GM21619 (cell line): ENCODE measurements at regions not wholly inside any gene's neighbourhood (a gene's known extent, or its start where the extent isn't known, plus 50 kb on each side); places are given as distances from the start of the nearest gene placed in this dataset.

Experiments used
- ATAC-seq: cut with Tn5 transposase; IDR thresholded peaks from one replicate; pipeline ENCODE4 v1.9.1; 2021; ENCODE audit not compliant: unreplicated experiment

DNA sequence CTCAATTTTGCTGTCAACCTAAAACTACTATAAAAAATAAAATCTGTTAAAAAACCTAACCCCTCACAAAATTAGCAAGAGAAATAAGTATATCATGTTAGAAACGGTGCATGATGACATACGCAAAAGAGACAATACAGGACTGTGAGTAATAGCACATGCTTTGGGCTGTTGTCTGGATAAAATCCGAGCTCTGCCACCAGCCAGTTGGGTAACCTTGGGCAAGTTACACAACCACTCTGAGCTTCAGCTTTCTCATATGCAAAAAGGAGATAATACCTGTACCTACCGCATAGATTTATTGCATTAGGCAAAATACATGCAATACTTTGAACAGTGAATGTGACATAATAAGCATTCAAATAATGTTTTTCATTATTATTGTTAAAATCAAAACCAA lies 481.7 kb downstream of the TLE1 start:
- no peak for ATAC-seq

DNA sequence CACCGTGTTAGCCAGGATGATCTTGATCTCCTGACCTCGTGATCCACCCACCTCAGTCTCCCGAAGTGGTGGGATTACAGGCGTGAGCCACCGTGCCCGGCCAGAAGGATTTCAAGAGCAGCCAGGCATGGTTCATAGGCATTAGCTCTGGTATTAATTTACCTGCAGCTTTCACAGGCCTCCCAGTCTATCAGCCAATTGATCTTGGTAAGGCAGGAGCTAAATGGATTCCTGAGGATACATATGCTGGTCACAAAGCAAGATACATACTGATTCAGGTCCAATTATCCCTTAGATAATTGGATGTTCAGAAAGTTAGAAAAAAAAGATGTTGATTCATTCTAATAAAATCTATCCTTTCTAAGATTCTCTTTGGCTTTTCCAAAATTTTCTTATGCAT lies 487.1 kb downstream of the TLE1 start:
- ATAC-seq, result no peak

DNA sequence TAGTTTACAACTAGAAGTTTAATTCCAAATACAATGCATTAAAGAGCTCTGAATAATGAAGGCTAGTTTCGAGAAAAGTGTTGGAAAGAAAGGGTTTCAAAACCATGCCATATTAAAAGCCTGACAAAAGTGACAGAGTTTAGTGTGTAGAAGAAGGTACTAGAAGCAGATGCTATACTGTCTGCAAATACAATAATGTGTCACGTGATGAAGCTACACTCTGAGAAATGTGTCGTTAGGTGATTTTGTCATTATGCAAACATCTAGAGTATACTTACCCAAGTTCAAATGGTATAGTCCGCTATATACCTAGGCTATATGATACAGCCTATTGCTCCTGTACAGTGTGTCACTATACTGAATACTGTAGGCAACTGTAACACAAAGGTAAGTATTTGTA lies 494.1 kb downstream of the TLE1 start:
- no peak for ATAC-seq

DNA sequence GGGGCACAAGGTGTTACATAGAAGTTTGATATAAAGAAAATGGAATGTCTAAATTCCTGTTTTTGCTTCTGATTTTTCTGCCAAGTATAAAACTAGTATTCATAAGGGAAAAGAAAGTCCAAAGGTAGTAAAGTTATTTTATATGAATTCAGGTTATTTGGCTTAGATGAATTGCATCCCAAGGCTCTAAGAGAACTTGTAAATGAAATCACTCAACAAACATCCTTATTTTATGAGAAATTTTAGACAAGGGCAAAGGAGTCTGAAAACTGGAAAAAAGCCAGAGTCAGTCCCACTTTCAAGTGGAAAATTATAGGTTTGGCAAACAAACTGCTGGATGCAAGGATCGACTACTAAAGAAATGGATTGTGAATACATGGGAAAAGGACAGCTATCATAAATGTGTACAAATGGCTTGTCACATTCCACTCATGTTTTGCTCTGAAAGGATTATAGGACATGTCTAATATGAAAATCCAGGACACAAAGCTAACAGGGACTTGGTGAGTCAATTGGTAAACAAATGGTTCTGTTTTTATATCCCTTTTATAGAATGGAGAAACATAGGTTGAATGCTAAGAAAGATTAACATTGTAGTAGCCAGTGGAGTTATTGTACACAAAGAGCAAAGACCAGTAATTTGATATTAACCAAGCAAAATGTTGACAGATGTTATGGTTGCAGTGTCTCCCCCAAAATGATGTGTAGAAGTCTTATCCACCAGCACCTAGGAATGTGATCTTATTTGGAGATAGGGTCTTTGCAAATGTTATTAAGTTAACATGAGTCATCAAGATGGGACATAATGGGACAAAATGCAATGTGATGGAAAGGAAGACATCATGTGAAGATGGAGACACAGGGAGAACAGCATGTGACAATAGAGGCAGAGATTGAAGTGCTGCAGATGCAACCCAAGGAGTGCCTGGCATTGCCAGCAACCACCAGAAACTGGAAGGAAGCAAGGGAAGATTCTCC lies 495.7 kb downstream of the TLE1 start:
- ATAC-seq, result no peak

DNA sequence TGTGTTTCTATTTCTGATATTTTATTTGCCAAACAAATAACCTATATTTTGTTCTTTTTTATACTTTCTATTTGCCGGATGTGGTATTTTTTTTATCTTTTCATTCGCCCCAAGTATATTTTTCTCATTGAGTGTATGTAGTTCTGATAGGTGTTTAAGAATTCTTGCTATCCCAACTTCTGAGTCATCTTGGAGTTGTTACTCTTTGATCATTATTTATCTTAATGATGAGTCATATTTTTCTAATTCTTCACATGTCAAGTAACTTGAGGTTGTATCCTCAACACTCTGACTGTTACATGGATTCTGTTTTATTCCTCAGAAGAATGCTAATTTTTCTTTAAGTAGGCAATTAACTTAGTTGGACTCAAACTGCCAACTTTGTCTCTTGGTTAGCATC lies 498.1 kb downstream of the TLE1 start:
- ATAC-seq, result no peak

DNA sequence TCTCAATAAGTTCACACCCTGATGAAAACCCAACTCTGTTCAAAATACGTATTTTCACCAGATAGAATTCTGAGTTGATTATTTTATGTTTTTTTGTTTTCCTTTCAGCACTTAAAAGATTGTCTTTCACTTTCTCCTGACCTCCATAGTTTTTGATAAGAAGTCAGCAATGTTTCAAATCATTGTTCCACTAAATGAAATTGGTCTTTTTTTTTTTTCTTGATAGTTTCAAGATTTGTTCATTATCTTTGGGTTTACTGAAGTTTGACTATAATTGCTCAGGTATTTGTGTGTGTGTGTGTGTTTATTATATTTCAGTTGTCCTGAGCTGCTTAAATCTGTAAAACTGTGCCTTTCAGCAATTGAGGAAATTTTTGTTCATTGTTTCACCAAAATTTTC lies 498.7 kb downstream of the TLE1 start:
- no peak for ATAC-seq

DNA sequence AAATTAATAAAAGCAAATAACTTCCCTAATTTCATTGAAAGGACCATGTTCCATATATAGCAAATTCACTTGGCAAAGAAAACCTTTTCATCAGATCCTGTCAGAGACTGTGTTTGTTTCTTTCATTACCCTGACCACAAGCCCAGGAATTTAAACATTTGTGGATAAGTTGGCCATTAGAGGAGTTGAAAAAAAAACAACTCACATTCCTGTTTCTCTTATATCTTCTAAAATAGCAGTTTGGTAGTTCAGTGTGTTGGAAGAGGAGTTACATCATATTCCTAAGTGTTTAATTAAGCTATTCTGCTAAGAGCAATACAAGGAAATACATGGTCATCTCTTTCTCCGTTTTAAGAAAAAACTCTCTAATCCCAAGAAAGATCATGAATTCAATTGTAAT lies 505.6 kb downstream of the TLE1 start:
- no peak for ATAC-seq

DNA sequence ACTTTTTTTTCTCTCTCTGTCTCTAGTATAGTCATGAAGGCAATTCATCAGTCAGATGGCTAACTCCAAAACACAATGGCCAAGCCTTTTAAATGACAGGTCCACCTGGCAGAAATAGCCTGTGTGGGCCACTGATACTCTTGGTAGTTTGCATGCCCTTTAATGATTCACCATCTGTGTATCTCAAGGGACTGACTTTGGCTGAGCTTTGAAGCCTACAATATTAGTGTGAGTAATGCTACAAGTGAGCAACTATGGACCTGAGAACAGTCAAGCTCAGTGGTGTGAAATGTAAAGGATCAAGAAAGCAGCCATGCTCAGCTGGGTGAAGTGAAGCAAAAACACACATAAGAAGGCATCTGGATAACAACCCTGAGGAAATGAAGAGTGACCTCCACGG lies 506.9 kb downstream of the TLE1 start:
- ATAC-seq, result peak; percentile 85

DNA sequence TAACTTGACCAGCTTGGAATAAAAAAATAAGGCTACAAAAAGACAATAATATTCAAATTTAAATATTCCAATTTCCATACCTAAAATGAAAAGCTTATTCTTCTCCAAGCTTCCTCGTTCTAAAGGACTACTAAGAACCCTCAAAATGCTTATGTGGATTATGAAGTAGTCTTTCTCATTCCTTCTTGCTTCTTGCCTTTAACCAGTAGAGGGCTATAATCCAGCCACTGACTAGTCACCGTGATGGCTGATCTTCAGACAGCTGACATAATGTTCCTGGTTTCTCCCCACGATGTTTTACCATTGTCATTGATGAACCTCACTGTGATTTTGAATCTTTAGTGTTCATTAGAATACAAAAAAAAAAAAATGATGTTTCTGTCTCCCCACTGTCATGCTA lies 515.3 kb downstream of the TLE1 start:
- no peak for ATAC-seq

DNA sequence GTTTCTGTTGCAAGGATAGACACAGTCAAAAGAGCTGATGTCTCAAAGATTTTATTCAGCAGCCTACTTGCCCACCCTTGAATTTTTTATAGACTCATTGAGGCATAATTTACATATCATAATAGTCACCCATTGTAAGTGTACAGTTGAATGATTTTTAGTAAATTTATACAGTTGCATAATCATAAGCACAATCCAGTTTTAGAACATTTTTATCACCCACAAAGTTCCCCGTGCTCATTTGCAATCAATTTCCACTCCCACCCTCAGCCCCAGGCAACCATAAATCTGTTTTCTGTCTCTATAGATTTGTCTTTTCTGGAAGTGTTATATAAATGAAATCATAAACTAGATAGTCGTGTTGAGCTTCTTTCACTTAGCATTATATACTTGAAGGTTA lies 517.7 kb downstream of the TLE1 start:
- ATAC-seq, result no peak

DNA sequence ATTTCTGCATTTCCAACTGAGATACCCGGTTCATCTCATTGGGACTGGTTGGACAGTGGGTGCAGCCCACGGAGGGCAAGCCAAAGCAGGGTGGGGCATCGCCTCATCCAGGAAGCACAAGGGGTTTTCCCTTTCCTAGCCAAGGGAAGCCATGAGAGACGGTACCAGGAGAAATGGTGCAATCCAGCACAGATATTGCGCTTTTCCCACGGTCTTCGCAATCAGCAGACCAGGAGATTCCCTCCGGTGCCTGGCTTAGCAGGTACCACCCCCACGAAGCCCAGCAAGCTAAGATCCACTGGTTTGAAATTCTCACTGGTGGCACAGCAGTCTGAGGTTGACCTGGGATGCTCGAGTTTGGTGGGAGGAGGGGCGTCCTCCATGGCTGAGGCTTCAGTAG lies 527.0 kb downstream of the TLE1 start:
- no peak for ATAC-seq

DNA sequence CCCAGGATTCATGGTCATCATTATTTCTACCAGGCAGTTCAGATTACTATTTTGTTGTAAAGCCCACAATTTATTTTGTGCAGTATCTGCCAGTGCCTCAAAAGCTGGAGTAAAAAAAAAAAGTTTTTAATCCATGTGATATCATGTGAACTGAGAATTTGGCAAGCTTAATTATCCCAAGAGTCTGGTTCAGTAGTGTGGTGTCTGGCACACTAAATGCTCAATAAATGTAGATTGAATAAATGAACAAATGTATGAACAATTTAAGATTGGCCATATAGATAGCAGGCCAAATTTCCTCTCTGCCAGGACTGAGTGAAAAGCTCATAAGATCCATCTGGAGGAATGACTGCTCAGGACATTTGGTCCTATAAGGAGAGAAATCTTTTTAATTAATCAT lies 533.0 kb downstream of the TLE1 start:
- no peak for ATAC-seq

DNA sequence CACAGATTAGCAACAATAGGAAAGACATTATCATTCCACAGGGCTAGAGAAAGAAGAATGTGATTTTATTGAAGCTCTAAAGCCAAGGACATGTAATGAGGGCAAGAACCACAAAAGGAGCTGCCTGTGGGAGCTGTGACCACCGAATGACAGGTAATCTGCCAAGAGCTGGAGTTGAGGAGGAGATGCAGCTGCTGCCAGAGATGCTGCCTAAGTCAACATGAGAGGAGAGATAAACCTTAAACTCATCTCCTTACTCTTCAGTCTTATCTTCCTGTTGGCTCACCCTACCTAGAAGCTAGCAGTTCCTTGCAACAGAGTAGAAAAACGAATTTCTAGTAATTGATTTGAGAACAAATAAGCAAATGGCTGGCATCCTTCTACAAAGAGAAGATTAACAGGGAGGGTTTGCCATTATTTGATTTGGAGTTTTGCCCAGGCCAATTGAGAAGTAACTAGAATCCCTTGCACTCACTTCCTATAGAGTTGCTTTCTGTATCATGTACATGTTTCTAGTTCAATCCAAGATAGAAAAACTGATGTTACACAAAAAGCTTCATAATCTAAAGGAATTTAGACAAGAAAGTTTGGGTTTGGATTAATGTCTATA lies 539.2 kb downstream of the TLE1 start:
- ATAC-seq, result no peak

DNA sequence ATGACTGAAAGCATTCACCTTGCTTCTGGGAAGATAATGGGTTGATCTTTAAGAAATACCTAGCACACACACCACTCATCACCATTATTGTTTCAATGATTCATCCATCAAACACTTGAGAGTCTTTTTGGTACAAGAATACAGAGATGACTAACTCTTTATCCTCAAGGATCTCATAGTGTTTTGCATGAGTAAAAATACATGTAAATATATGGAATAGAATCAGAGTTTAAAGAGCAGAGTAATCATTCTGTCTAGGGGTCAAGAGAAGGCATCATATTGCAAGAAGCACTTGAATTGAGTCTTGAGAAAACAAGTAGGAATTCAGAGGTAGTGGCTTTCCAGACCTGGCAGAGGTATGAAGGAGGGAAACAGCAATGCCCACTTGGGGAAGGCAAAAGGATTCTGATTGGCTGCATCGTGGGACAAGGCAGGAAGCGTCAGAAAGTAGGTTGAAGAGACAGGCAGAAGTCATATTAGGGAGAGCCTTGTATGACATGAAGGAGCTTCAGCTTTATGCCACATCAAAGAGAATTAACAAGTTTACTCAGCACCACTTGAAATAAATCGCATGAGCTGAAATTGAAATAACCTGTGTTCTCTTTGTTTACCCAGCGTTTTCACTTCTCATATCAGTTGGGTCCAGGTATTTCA lies 542.5 kb downstream of the TLE1 start:
- ATAC-seq, result no peak

DNA sequence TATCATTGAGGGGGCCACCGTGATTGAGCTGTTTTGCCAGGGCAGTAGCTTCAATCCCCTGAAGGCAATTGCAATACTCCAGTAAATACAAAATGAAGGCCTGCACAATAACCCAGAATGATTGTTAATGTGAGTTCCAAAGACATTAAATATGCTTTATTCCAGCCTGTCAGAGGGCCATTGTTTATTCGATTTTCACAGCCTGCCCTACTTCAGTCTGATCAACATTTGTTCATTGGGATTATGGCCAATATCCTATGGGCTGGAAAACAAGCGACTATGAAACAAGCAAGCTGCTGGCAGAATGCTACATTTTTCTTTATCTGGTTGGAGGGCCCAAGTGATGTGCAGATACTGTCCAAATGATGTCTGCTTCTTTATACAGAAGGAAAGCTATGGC lies 543.1 kb downstream of the TLE1 start:
- no peak for ATAC-seq

DNA sequence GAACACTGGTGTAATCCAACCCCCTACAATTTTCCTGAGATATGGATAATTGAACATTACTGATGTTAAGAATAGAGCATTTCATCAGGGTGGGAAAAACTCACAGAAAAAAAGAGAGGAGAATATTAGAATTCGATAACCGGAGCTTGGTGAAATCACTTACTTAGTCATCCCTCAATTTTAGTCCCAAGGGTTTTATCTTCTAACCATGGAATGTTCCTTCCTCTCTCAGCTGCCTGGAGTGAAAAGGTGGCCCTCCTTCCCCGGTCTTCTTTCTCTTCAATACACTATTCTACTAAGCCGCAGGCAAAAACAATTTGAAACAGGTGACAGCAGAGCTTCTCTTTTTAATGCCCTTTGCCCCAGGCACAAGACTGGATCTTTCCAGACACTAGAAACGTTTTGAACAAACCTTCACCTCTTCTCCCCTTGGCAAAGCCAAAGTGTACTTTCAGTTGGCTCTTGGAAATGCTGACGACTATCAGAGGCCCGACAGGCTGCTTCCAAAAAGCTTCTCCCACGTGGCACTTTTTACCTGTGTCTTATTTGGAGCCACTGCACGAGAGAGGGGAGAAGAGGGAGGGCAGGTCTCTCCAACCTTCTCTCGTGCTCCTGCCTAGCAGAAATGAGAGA lies 543.9 kb downstream of the TLE1 start:
- ATAC-seq, result no peak

DNA sequence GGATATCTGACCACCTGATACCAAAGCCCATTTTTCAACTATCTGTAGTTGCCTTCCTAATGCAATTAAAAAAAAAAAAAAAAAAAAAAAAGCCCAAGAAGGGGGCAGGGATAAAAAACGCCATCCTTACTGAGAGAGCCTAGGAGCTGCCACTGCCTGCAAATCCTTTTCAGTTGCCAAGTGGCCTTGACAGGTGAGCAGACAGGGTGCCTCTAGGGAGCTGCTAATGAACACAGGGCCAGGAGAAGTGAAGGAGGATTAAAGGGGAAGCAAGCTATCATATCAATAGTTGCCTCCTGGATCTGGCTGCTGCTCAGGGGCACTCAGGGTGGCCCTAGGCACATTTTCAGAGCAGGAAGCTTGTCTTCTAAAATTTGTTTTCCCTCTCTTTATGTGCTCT lies 547.4 kb downstream of the TLE1 start:
- ATAC-seq, result no peak

DNA sequence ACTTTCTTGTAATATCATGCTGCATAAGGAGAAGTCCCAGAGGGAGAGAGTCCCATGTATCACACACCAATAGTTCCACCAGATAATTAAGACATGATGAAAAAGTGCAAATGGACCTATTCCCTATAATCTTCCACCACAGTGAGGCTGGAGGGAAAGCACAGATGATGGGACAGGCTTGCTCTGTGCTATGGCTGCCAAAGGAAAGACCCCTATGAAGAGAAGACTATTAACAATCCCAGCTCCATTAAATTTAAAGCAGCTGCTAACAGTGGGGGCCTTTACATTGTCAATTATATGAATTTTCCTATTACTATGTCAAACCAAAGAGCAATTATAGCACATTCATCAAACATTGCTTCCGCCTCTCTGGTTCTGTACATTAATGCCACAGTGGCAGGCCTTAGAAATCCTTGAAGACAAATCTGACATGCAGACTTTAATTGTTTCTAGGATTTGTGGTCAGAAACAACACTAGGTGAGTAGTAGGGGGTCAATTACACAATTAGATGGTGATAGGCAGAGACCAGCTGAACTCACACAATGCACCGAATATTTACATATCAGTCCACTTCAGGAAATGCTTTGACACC lies 551.3 kb downstream of the TLE1 start:
- no peak for ATAC-seq

DNA sequence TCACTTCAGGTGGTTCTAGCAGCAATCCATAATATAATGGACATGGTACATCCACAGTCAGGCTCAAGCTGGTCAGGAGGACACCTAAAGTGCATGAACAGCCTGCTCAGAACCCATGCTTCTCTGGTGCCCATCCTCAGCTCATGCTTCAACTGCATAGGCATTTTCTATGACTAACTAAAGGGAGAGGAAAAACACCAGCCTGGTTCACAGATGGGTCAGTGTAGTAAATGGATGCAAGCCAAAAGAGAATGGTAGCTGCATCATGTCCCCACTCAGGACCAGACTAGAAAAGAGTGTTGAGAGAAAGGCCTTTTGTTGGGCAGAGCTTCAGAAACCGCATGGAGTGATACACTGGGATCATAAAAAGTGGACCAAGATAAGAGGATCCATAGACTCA lies 556.6 kb downstream of the TLE1 start:
- ATAC-seq, result no peak

DNA sequence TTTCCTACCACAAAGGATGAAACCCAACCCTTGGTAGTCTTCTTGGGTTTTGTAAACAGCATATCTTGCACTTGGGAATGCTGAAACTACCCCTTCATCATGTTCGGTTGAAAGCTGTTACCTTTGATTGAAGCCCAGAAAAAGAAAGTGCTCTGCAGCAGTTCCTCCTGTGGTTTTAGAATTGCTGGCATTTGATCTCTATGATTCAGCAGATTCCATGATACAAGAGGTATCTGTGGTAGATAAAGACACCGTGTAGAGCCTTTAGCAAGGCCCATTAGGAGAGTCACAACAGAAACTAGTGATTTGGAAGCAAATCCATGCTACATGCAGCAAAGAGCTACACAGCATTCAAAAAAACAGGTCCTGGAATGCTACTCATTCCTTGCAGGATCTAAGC lies 557.0 kb downstream of the TLE1 start:
- no peak for ATAC-seq

DNA sequence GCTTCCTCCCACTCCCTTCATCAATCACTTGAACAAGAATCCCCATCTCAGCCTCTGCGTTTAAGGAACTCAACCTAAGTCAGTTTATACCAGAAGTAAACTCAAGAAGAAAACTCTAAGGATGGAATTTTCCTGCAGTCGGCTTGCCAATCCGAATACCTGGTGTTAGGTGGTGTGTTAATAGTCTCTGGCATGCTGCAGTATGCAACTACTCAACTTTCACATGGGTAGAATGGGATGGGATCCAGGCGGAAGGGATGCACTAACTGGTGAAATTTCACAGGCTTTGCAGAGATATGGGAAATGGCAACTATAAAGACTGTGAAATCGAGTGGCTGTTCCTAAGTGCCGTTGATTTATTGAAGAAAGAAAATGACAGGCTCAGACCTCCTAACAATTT lies 560.6 kb downstream of the TLE1 start:
- ATAC-seq, result no peak
